Stimulated activated CD4-positive, alpha-beta T cell treated with anti-CD3 and anti-CD28 coated beads, Interleukin-12 subunit alpha, Interleukin-12 subunit beta, amount 100 ng/mL, for 48 hours (primary cell): ENCODE measurements at regions not wholly inside any gene's neighbourhood (a gene's known extent, or its start where the extent isn't known, plus 50 kb on each side); places are given as distances from the start of the nearest gene placed in this dataset.

Source experiments
- DNase-seq, 3 donors: peaks; one replicate each; pipeline ENCODE4 v3.0.0-alpha.2; 2020; ENCODE audit warnings: low read depth in 2 of 3, low spot score in 1 of 3

GRCh38 chr9:95822583-95823431 lies 52.7 kb upstream of the ERCC6L2 start:
- DNase-seq: peak; percentile 12 to 24 (median 14)

- no peak for DNase-seq
Measured at GRCh38 chr9:95822015-95822414, 53.5 kb upstream of the ERCC6L2 start.

- DNase-seq: no peak
Measured at GRCh38 chr9:95820074-95820473, 55.4 kb upstream of the ERCC6L2 start.

- DNase-seq: no peak
Measured at GRCh38 chr9:95819636-95820035, 55.9 kb upstream of the ERCC6L2 start.

- no peak for DNase-seq
Measured at GRCh38 chr9:95817205-95817604, 58.3 kb upstream of the ERCC6L2 start.

GRCh38 chr9:95816716-95817115 lies 58.8 kb upstream of the ERCC6L2 start:
- no peak for DNase-seq

- no peak for DNase-seq
Measured at GRCh38 chr9:95815961-95816360, 59.5 kb upstream of the ERCC6L2 start.

- no peak for DNase-seq
Measured at GRCh38 chr9:95815133-95815532, 60.4 kb upstream of the ERCC6L2 start.

GRCh38 chr9:95813923-95814322 lies 61.6 kb upstream of the ERCC6L2 start:
- no peak for DNase-seq

GRCh38 chr9:95810814-95811213 lies 64.7 kb upstream of the ERCC6L2 start:
- DNase-seq: no peak

GRCh38 chr9:95810133-95810532 lies 65.4 kb upstream of the ERCC6L2 start:
- no peak for DNase-seq

GRCh38 chr9:95809686-95810085 lies 65.8 kb upstream of the ERCC6L2 start:
- no peak for DNase-seq

GRCh38 chr9:95808011-95808410 lies 67.5 kb upstream of the ERCC6L2 start:
- no peak for DNase-seq

GRCh38 chr9:95807326-95807947 lies 68.1 kb upstream of the ERCC6L2 start:
- DNase-seq: no peak

- no peak for DNase-seq
Measured at GRCh38 chr9:95803197-95803596, 72.3 kb upstream of the ERCC6L2 start.

GRCh38 chr9:95801797-95802196 lies 73.7 kb upstream of the ERCC6L2 start:
- DNase-seq: no peak

- no peak for DNase-seq
Measured at GRCh38 chr9:95796029-95796428, 79.5 kb upstream of the ERCC6L2 start.

- DNase-seq: no peak
Measured at GRCh38 chr9:95793924-95794828, 81.3 kb upstream of the ERCC6L2 start.

- DNase-seq: no peak
Measured at GRCh38 chr9:95791695-95792094, 83.8 kb upstream of the ERCC6L2 start.

- no peak for DNase-seq
Measured at GRCh38 chr9:95791286-95791685, 84.2 kb upstream of the ERCC6L2 start.

GRCh38 chr9:95788521-95788991 lies 86.9 kb upstream of the ERCC6L2 start:
- no peak for DNase-seq

- no peak for DNase-seq
Measured at GRCh38 chr9:95788021-95788420, 87.5 kb upstream of the ERCC6L2 start.
